Body of pancreas (tissue), 4 donors: ENCODE measurements at regions not wholly inside any gene's neighbourhood (a gene's known extent, or its start where the extent isn't known, plus 50 kb on each side); places are given as distances from the start of the nearest gene placed in this dataset.

ENCODE experiments used
- ATAC-seq: fragments of 150-250 bp; one replicate; pipeline ENCODE4 v1.9.1; 2016
- DNase-seq, 4 donors: peaks; one replicate each; pipeline ENCODE4 v3.0.0-alpha.2; 2019
- H3K27ac ChIP-seq, 4 donors: fragments of 200-600 bp; sonication (generic); 1 replicate in 3 of 4; 2 replicates in 1 of 4; pipeline versions ENCODE4 v1.5.1 to v1.6.1; 2016 to 2019; ENCODE audit warnings: mild to moderate bottlenecking in 1 of 4, mixed read lengths in 1 of 4, moderate library complexity in 1 of 4
- H3K27me3 ChIP-seq, 2 donors: fragments of 200-600 bp; sonication (generic); one replicate each; pipeline ENCODE4 v1.6.0; 2016; ENCODE audit warnings: mild to moderate bottlenecking in 1 of 2
- H3K36me3 ChIP-seq, 2 donors: fragments of 200-600 bp; sonication (generic); replicated peaks in 1 of 2; 2 replicates each; pipeline ENCODE4 v1.5.1; 2016; ENCODE audit warnings: low read depth in 2 of 2; ENCODE audit not compliant: insufficient read depth in 1 of 2
- H3K4me1 ChIP-seq: fragments of 200-600 bp; sonication (generic); one replicate; pipeline ENCODE4 v1.6.0; 2016
- H3K4me3 ChIP-seq, 2 donors: fragments of 200-600 bp; sonication (generic); 1 replicate in 1 of 2; 2 replicates in 1 of 2; pipeline ENCODE4 v1.5.1; 2016 to 2019
- H3K9me3 ChIP-seq, 3 donors: fragments of 200-600 bp; sonication (generic); 1 replicate in 2 of 3; 2 replicates in 1 of 3; pipeline ENCODE4 v1.5.1; 2016
- CTCF ChIP-seq, 7 experiments: fragments of 450-650 bp in 4 of 7; fragments of 200-600 bp in 3 of 7; sonication (generic) in 3 of 7; IDR thresholded peaks; one replicate each; pipeline ENCODE4 v1.5.1; 2016 to 2019; ENCODE audit warnings: antibody characterized with exemption in 7 of 7
- POLR2A ChIP-seq, 3 donors: fragments of 450-650 bp; IDR thresholded peaks; one replicate each; pipeline ENCODE4 v1.6.1; 2016; ENCODE audit warnings: antibody characterized with exemption in 3 of 3, mild to moderate bottlenecking in 2 of 3
- WGBS, 2 donors: methylation state at CpG; one replicate each; pipeline ENCODE4 v1.1.5; 2017; 5-methylcytosine and 5-hydroxymethylcytosine counted together
- intact Hi-C: fragments of 100-400 bp; cut with DNase I; formaldehyde crosslinking; loops from one replicate; pipeline ENCODE4 v1.15.1; 2023

- intact Hi-C loops: no loop called here
- DNase-seq (no peak), ATAC-seq (no peak)
- no peak for TF ChIP-seq POLR2A (IDR thresholded peaks at IDR 0.05)
- no peaks in the 10 kb centered on the region for H3K36me3 ChIP-seq
- H3K27me3 ChIP-seq: no peaks in the 10 kb centered on the region
- no peak overlapping the region for H3K4me3 ChIP-seq
- H3K27ac ChIP-seq: no peak overlapping the region
- WGBS, 2 donors: 88 to 91% methylated on average over 6 of the region's 6 CpGs
- H3K4me1 ChIP-seq: peaks cover 7% of the 10 kb centered on the region
- H3K9me3 ChIP-seq: no peaks in the 10 kb centered on the region
Observed at GRCh38 chr18:10210057-10210633, 244.3 kb upstream of the APCDD1 start.

DNA sequence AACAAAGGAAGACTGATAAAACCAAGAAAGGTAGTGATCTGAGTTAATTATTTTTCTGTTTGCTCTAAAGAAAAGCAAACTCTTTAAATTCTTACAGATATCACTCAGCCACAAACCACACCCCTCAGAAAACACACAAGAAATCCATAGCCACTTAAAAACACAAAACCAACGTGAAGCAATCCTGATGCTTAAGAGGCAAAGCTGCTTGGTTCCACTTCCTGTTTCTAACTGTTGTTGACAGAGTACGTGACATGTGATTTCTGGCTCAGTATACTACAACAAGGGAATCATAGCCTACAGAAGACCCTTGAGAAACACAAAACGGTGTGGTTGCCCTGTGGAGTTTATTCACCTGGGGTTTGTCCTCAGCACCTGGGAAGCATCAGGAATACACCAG is 240.9 kb upstream of the APCDD1 start:
- intact Hi-C loops: no loop called here
- no peak overlapping the region for H3K27ac ChIP-seq
- no peak for TF ChIP-seq POLR2A (IDR thresholded peaks at IDR 0.05)
- TF ChIP-seq CTCF (IDR thresholded peaks at IDR 0.05): no peak
- H3K36me3 ChIP-seq: no peaks in the 10 kb centered on the region
- peaks cover 7% of the 10 kb centered on the region for H3K4me1 ChIP-seq
- H3K4me3 ChIP-seq: no peak overlapping the region
- ATAC-seq (peak; percentile 45), DNase-seq (peak in 1 of 4 donors; percentile 51)
- H3K27me3 ChIP-seq: no peaks in the 10 kb centered on the region
- H3K9me3 ChIP-seq: no peaks in the 10 kb centered on the region
- 10 to 16% methylated on average over 3 of the region's 3 CpGs for WGBS, 2 donors

- Histone ChIP-seq H3K4me1 (peaks cover 7% of the 10 kb centered on the region), H3K27me3 (no peaks in the 10 kb centered on the region), H3K27ac (no peak overlapping the region), H3K9me3 (no peaks in the 10 kb centered on the region), H3K4me3 (no peak overlapping the region), H3K36me3 (no peaks in the 10 kb centered on the region)
- ATAC-seq (no peak), DNase-seq (no peak)
- 86 to 92% methylated on average over 6 of the region's 6 CpGs for WGBS, 2 donors
- intact Hi-C loops: no loop called here
- TF ChIP-seq POLR2A (IDR thresholded peaks at IDR 0.05): no peak
- no peak for TF ChIP-seq CTCF (IDR thresholded peaks at IDR 0.05)
Observed at GRCh38 chr18:10215446-10215845, 239.0 kb upstream of the APCDD1 start.

DNA sequence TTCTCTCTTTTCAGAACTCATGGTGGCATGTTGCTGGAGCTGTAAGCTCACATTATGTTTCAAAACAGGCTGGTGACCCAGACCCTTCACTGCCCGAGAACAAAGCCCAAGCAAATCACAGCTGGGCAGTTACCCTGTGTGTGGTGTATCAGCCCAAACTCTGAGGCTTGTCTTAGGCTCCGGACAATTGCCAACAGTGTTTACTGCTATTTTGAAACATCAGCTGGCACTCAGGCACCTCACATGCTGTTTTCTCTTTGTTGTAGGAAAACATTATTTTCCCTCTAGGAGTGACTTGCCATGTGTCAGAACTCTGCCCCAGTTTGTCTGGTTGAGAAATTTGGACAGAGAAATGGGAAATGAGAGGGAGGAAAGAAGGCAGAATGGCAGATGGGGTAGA is 237.6 kb upstream of the APCDD1 start:
- 88% methylated on average over 2 of the region's 2 CpGs for WGBS, 2 donors
- Histone ChIP-seq H3K4me1 (peaks cover 7% of the 10 kb centered on the region), H3K27ac (no peak overlapping the region), H3K27me3 (no peaks in the 10 kb centered on the region), H3K36me3 (no peaks in the 10 kb centered on the region), H3K9me3 (no peaks in the 10 kb centered on the region), H3K4me3 (no peak overlapping the region)
- intact Hi-C loops: no loop called here
- TF ChIP-seq CTCF (IDR thresholded peaks at IDR 0.05) (no peak), POLR2A (IDR thresholded peaks at IDR 0.05) (no peak)
- no peak for ATAC-seq
- DNase-seq: no peak

- 91 to 95% methylated on average over 2 of the region's 2 CpGs for WGBS, 2 donors
- Histone ChIP-seq H3K27ac (no peak overlapping the region), H3K4me1 (peaks cover 7% of the 10 kb centered on the region), H3K36me3 (no peaks in the 10 kb centered on the region), H3K4me3 (no peak overlapping the region), H3K27me3 (no peaks in the 10 kb centered on the region), H3K9me3 (no peaks in the 10 kb centered on the region)
- no peak for DNase-seq
- TF ChIP-seq CTCF (IDR thresholded peaks at IDR 0.05) (no peak), POLR2A (IDR thresholded peaks at IDR 0.05) (no peak)
- ATAC-seq: no peak
- intact Hi-C loops: no loop called here
Observed at GRCh38 chr18:10217211-10217610, 237.2 kb upstream of the APCDD1 start.
